Endometrium (tissue), 2 donors: ENCODE measurements at regions not wholly inside any gene's neighbourhood (a gene's known extent, or its start where the extent isn't known, plus 50 kb on each side); places are given as distances from the start of the nearest gene placed in this dataset.
"Not testable (repeated sequence)": the region's sequence is repeated elsewhere in the genome, so short reads cannot be mapped to it uniquely, and the experiment has no call there.

Source experiments
- FAIRE-seq: peaks from 2 replicates; lab custom pipeline; 2012; peaks lifted over from hg19 to GRCh38; lab: Jason Lieb, UNC
- donor health status: control.
- donor health status: control.

- no peak for FAIRE-seq
Measured at GRCh38 chr14:97031530-97031929, 234.3 kb downstream of the VRK1 start.

DNA sequence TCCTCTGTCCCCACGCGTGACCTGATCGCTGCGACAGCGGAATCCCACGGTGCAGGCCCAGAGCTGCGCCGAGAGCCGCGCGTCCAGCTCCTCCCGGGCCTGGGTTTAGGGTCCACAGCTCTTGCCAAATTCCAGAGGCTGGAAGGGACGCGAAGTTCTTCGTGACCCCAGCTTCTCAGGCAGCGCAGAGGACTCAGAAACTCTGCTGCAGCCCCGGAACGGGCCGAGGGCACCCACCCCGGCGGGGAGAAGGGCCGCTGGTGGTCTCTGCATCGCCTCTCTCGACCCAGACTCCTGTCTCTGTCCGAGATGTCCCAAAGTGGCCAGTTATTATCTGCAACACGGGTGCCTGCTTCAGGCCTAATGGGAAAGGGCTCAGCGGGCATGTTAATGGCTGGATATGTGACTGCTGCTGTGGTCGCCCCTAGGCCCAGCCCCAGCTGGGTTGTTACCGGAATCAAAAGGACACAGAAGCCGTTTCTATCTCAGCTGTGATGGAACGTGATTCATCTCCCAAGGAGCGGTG is 236.4 kb downstream of the VRK1 start:
- no peak for FAIRE-seq

DNA sequence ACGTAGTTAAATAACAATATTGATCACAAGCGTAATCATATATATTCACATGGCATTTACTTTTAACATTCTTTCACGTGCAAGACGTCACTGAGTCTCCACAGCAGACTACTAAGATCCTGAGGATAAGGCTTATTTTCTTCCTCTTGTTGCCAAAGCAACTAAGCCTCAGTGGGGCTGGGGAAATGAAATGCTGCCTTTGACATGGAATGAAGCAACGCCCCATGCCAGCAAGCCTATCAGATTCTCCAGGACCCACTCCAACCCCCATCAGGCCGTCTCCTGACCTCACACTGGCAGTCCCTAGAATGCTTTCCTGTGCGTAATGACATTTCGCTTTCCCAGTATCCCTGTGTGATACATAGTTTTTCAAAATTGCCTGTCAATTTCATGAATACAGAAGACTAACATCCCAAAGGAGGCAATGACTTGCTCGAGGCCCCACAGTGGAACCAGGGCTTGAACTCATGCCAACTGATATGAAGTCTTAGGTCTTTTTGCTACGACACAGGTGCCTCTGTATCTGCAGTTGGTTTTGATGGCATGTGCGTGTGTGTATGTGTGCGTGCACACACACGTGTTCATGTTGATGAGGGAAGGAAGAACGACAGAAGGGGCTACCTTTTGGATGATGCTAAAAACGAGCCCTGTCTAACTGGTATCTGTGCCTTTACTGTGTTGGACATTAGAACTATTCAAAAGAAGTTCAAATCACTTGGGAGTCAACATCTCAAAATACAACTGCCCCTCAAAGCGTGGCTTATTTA is 239.1 kb downstream of the VRK1 start:
- FAIRE-seq, result no peak

GRCh38 chr14:97039717-97040363 is 242.7 kb downstream of the VRK1 start:
- no peak for FAIRE-seq

DNA sequence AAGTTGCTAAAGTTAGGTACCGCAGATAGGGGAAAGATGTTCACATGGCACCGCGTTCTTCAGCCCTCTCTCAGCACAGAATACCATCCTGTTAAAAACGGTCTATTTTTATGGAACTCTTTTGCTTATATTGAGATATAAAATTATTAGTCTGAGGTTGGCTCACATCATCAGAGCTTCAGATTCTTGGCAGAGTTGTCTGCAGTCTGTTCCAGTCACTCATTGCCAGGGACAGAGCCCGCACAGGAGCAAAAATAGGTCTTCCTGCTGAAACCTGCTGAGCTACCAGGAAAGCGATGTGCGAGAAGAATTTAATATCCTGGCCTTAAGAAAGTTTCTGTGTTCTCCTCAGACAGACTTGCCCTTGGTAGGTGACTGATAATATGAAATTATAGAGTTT is 249.8 kb downstream of the VRK1 start:
- no peak for FAIRE-seq

DNA sequence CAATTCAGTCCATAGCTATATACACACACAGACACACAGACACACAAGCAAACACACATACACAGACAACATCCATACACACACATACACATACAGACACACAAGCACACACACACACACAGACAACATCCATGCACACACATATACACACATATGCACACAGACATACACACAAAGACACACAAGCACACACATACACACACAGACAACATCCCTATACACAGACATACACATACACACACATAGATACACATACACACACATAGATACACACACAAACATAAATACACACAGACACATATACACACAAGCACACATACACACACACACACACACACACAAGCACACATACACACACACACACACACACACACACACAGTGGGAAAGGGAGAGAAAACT is 254.8 kb downstream of the VRK1 start:
- FAIRE-seq, result no peak

DNA sequence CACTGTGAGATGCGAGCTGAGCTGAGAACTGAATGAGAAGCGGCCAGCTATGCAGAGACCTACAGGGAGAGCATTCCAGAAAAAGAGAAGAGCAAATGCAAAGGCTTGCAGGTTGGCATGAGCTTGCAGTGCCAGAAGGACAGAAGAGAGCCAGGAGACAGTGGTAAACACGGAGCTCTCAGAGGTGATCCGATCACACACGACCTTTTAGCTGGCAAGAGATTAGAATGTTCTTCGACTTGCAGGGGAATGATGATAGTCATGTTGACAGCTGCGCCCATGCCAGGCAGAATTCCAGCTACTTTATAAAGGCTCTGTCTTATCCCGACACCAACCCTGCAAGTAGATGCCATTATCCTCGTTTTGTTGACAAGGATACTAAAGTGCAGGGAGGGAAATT is 256.8 kb downstream of the VRK1 start:
- no peak for FAIRE-seq

DNA sequence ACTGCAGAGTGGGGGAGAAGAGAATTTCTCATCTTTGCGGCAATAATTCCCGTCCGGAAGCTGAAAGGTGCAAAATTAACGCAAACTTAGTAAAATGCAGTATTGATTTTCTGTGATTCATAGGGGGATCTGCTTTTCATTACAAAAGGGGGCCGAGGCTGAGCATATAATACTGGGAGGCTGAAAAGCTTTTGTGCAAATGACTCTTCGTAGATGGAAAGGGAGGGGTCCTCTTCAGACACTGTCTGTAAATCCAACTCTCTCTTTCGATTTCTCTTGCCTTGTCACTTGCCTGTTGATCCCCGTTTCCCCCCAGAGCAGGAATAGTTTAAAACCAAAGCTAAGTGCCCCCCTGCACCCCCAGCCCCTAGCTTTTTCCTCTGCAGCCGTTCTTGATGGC is 258.2 kb downstream of the VRK1 start:
- no peak for FAIRE-seq

DNA sequence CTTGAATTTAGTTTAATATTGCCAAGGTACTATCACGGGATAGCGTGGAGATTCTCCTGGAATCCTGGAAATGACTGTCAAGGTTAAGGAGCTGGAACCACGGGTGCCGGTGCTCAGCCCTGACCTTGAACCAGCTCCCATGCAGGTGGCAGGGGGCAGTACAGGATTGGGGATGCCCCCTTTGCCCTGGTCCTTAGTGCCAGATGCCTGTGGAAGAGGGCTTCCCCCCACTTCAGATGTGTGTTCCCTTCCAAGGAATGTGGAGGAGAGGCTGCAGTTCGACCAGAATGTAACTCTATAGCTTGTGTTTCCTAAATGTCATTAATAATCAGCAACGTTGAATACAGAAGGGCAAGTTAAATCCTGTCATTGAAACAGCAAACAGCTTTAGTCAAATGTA is 258.9 kb downstream of the VRK1 start:
- no peak for FAIRE-seq

GRCh38 chr14:97057238-97058073 is 260.3 kb downstream of the VRK1 start:
- FAIRE-seq, result no peak

GRCh38 chr14:97058074-97058467 is 260.9 kb downstream of the VRK1 start:
- FAIRE-seq, result no peak

DNA sequence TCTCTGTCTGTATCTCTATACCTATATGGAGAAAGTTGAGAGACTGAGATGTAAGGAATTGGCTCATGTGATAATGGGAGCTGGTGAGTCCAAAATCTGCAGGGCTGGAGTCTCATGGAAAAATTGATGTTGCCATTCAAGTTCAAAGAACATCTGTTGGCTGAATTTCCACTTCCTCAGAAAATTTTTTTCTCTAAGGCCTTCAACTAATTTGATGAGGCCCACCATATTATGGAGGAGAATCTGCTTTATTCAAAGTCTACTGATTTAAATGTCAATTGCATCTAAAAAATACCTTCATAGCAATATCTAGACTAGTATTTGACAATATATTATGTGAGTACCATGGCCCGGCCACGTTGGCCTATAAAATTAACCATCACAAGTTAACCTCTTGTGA is 261.4 kb downstream of the VRK1 start:
- no peak for FAIRE-seq

DNA sequence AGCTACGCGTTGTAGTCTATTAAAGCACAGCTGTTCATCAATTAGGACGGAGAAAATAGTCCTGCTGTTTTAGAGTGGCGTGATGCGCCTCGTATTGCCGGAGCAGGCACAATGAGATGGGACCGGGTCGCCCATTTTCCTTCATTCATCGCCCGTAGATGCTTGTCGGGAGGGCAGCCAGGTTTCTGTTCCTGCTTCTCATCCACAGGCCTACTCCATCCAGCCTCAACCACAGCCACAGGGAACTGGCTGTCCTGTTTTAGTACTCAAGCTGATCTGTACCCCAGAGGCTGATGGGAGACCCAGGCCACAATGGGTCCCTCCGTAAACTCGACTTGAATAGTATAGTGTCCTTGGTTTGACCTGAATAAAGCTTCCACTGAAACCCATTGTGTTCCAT is 264.0 kb downstream of the VRK1 start:
- no peak for FAIRE-seq

- FAIRE-seq, result no peak
Measured at GRCh38 chr14:97061714-97062113, 264.5 kb downstream of the VRK1 start.

DNA sequence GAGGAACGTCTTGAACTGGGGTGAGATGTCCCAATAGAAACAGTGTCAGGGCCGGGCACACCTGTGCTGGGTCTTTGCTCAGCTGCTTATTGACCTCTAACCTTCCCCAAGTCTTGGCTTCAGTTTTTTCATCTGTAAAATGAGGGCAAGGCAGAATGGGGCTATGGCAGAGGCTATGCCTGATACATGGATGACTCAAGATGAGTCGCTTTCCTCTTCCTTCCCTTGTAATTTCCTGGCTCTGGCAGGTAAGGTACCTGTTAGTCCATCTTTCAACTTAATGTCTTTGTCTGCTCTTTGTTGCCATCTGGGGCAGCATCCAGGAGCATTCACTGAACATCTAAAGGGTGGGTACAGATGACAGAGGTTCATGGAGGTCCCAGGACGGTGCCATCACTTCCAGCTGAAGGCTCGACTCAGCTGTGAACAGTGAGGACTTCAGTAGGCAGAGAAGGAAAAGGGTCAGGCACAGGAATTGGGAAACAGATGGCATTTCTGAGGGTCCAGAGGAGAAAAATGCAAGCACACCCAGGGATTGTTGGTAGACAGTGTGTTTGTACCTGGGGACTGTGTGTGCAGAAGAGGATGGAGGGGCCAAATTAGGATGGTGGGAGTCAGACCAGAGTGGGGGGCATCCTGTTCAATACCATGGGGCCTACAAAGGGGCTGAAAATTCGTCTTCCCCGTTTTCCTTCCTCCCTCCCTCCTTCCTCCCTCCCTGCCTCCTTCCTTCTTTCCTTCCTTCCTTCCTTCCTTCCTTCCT is 268.3 kb downstream of the VRK1 start:
- FAIRE-seq, result no peak

GRCh38 chr14:97066068-97066899 is 269.1 kb downstream of the VRK1 start:
- no peak for FAIRE-seq

GRCh38 chr14:97068293-97068692 is 271.1 kb downstream of the VRK1 start:
- FAIRE-seq, result not testable (repeated sequence)

DNA sequence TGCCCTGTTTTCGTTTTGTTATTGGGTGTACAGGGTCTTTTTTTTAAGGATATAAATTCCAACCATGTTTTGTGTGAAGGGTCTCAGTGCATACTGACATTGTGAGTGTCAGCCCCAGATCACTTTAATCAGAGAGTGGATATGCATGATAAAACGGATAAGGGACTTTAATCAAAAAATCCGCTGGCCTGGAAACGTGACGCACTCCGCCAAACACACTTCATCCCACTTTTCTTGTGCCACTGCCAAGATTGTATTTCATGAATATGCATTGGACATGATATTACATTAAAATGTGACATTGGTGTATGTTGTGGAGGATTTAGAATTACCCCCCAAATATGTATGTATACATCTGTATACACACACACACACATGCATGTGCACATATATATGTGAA is 273.1 kb downstream of the VRK1 start:
- FAIRE-seq, result no peak

DNA sequence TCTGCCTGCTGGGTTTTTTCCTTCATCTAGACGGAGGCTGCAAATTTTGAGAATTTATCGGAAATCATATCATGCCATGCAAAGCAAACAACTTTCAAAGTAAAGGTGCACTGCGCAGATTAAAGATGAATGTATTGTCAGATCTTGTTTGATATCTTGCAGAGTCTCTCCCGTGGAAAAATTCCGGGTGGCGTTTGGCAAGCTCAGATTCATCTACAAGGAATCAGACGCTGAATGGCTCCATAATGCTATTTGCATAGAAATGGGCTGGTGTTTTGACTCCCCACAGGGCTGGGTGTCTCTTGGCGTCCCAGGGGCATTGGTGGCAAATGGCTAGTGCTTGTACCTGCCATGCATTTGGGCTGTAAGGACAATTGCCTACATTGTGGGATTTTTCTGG is 274.0 kb downstream of the VRK1 start:
- no peak for FAIRE-seq

DNA sequence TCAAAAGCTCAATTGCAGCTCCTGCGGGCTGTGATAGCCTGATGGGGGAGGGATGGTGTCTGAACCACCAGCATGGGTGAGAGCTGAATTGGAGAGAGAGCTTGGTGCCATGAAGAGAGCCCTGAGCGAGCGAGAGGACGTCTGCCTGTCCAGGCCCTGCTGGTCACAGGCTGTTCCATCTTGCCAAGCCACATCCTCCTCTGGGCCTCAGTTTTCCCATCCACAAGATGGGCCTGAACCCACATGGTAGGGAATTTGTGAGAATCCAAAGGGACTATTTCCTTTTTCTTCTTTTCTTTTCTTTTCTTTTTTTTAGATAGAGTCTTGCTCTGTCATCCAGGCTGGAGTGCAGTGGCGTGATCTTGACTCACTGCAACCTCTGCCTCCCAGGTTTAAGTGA is 276.4 kb downstream of the VRK1 start:
- FAIRE-seq, result no peak

DNA sequence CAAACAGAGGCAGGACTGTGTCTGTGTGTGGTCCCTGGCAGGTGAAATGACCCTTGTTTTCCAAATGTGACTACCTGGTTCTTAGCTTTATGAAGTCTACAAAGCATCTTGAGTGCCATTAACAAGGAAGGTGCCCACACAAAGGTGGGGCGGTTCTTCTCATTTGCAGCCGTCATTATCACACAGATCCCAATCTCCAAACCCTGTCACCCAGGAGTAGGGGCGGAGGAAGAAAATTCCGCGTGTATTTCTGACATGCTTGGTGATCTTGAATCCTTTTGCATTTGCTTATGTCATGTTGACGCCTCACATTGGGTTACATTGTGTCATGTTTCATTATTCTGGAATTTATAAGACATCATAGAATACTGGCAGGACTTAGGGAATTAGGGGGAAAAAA is 277.3 kb downstream of the VRK1 start:
- no peak for FAIRE-seq
